Pulmonary artery endothelial cell (primary cell): ENCODE measurements at regions not wholly inside any gene's neighbourhood (a gene's known extent, or its start where the extent isn't known, plus 50 kb on each side); places are given as distances from the start of the nearest gene placed in this dataset.
"Not testable (repeated sequence)": the region's sequence is repeated elsewhere in the genome, so short reads cannot be mapped to it uniquely, and the experiment has no call there.

ENCODE experiments used
- DNase-seq: peaks from one replicate; pipeline ENCODE4 v3.0.0-alpha.2; 2011; ENCODE audit warnings: low read depth, low spot score

DNA sequence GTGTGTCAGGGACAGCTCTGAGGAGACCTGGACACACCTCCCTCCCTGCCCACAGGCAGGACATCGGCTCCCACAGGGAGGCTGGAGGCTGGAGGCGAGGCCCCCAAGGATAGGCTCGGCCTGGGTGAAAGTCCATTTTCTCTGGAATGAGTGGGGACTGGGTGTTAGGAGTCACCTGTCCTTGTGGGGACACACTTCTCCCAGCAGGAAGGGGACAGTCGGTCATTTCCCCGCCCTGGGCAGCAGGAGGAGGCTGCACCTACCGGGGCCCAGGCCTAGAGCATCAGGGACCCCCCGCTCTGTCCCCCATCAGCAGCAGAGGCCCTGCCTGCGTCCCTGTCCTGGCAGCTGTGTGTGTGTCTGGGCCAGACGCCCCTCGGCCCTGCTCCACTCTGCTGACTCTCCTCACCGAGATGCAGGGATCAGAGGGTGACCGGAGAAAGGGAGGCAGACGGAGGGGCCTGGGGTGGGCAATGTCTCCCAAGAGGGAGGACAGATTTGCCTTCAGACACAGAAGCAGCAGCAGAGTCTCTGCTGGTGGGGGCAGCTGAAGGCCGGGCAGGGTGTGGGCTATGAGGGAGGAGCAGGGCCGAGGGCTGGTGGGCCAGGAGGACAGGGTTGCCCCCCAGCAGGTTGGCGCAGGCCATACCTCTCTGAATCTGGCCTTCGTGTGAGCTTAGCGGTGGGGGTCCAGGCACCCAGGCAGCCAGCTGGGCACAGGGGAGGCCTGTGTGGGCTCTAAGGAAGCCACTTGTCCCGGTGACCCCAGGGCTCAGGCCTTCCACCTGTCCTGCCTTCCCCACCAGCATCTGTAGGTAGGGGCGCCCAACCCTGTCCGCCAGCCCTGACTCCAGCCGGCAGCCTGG lies 125.7 kb upstream of the NKX1-1 start:
- DNase-seq, result no peak

DNA sequence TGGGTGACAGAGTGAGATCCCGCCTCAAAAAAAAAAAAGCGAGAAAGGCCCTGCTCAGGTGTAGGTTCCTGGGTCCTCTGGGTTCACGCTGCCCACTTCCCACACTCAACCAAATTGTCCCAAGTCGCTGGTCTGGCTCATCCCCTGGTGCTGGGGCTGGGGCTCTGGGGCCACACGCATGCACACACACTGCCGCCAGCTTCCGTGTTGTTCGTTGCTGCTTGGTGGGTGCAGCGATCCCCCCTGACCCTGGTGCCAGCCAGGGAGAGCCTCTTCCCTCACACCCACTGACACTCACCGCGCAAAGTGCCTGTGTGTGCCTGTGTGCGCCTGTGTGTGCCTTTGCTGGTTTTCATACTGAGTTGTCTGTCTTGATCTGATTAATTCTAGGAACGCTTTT lies 124.1 kb upstream of the NKX1-1 start:
- DNase-seq, result no peak

- no peak for DNase-seq
These were observed 118.5 kb upstream of the NKX1-1 start for GRCh38 chr4:1524761-1525160.

DNA sequence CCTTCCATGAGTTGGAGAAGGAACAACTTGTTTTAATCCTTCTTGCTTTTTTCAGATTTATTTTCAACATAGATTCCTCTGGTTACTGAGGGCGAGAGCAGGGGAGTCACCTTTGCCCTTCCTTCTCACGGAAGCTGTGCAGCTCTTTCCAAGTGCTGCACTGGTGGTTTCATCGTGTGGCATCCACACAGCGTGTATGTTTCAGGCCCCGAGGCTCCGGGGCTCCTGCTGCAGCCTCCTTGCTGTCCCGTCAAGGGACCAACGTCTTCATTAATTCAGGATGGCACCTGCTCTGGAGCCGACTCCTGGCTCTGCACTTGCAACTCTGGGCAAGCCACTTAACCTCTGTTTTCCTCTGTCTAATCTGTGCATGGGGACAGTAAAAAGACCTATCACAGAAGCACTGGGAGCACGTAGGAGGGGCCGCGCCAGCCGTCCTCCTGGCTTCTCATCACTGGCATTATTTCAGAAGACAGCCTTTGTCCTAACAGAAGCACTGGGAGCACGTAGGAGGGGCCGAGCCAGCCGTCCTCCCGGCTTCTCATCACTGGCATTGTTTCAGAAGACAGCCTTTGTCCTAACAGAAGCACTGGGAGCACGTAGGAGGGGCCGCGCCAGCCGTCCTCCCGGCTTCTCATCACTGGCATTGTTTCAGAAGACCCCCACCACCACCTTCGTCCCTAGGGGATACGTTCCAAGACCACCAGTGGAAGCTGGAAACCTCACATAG lies 117.8 kb upstream of the NKX1-1 start:
- no peak for DNase-seq

GRCh38 chr4:1523506-1523905 lies 117.3 kb upstream of the NKX1-1 start:
- DNase-seq, result no peak

DNA sequence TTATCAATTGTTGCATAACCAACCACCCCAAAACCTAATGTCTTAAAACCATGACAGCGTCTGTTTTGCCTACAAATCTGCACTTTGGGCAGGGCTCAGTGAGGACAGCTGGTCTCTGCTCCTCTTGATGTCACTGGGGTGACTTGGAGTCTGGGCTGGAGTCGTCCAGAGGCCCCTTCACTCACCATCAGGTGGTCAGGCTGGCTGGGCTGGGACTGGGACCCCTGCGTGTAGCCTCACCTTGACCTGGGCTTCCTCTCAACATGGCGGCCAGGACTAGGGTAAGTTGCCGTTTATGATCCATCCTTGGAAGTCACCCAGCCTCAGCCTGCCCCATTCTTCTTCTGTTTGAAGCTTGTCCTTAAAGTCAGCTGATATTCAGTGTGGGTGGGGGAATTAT lies 116.8 kb upstream of the NKX1-1 start:
- DNase-seq, result no peak

DNA sequence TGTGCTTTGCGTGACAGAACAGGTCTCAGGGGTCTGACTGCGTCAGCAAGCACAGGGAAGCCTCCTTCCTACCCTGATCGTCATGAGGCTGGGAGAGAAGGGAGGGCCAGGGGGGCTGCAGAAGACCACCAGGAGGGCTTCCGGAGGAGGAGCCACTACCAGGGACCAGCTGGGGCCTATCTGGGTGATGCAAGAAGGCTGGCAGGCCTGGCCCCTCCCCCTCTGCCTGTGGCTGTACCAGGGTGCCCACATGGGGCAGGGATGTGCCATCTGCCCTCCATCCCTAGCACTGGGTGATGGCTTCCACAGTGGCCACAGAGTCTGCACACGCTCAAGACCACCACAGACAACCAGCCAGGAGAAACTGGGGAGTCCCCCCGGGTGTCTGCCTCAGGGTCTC lies 116.4 kb upstream of the NKX1-1 start:
- no peak for DNase-seq

GRCh38 chr4:1521821-1522361 lies 115.6 kb upstream of the NKX1-1 start:
- no peak for DNase-seq

DNA sequence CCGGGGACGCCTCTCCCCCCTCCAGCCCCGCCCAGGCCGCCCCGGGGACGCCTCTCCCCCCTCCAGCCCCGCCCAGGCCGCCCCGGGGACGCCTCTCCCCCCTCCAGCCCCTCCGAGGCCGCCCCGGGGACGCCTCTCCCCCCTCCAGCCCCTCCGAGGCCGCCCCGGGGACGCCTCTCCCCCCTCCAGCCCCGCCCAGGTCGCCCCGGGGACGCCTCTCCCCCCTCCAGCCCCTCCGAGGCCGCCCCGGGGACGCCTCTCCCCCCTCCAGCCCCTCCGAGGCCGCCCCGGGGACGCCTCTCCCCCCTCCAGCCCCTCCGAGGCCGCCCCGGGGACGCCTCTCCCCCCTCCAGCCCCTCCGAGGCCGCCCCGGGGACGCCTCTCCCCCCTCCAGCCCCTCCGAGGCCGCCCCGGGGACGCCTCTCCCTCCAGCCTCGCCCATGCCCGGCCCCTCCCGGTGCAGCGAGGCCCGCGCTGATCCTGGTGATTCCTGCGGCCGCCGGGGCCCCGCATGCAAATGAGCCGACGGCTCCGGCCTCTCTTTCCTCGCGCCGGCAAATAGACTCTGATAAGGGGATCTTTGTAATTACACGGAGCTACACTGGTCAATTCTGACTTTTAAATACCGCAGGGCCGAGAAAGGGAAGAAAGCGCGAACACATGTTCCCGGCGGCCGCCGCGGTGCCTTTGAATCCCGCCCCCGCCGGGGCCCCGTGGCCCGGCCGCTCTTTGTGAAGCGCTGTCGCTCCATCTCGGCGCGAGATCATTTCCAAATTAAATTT lies 114.7 kb upstream of the NKX1-1 start:
- DNase-seq, result not testable (repeated sequence)

DNA sequence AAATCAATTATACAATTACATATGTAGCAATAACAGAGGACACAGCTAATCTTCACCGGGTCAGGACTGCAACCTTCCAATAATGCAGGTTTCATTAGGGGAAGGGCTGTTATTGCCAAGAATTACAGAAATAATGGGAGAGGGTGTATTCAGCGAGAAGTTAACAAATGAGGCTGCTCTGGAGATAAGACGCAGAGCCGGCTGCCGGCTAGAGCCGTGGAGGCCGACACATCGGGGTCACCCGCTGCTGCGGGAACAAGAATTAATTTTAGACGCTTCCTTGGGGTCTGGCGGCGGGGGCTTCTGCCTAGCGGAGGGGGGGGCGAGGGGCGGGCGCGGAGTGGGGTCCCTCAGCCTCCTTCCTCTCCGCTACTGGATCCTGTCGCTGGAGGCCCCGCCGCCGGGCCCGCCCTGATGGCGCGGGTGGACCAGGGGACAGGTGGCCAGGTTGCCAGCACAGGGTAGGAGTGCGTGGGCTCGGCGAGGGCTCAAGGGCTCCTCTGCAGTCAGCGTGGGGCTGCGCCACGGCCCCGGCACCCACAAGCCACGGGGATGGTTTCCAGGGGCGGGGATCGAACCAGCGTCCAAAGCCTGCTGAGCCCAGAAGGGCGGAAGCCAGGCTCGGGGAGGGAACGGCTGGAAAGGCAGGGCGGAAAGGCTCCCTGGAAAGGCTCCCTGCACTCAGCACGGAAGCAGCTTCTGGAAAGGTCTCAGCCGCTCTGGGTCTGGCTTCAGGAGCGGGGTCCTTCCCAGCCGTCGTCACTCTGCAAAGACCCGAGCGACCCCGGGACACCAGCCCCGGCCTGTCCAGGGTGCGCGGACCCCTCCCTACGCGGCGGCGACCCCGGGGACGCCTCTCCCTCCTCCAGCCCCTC lies 113.8 kb upstream of the NKX1-1 start:
- no peak for DNase-seq

DNA sequence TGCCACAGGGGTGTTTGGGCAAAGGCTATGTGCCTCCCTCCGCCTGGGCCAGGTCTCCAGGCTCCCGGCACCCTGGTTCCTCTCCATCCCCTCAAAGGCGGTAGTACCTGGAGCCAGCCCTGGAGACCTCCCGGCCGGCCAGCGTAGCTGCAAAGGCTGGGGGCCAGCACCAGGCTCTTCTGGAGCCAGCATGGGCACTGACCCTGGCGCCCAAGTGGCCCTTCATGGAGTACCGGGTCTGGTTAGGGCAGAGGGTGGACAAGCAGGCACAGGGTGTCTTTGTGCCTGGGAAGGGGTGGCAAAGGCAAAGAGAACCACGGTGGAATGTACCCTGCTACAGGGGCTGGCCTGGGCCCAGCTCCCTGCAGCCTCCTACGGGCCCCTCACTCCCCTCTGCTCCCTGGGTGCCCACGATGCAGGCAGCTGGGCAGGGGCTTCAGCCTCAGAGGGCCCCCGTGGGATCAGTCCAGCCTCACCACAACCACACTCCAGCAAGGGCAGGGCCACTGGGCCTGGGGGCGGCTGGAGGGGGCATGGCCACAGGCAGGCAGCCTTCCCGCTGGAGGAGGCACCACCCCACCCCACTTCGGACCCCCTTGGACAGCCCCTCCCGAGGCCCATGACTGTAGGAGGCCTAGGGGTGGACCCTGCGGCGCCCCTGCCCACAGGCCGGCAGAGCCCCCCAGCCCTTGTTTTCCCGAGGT lies 112.9 kb upstream of the NKX1-1 start:
- DNase-seq, result no peak

DNA sequence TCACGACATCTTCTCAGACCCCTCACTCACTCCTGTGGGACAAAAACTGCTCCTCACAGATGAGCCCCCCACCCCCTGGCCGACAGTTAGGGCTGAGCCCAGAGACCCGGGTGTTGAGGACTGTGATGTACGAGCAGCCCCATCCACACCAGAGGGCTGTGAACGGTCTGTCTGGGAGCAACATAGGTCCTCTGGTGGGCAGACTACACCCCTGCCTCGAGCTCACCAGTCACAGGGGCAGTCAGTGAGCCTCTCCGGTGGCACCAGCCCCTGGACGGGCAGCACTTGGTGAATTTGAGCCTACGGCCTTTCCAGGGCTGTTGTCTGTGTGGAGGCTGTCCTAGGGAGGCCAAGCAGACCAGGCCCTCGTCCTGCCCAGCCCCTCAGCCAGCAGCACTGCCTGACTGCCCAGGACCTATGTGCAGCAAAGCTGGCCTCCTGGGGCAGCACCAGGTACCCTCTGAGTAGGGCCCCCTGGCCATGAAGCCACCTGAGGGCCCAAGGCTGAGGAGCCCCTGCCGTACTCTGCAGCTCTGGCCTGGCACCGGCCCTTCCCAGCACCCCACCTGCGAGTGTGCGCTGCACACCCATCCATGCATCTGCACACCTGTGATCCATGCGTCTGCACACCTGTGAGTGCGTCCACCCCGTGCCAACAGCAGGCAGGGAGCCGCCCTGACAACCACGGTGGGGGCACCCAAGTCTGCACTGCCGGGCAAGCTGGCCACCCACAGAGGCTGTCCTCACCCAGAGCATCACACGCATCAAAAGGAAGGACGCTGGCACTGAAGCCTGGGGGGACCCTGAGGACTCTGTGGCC lies 111.6 kb upstream of the NKX1-1 start:
- no peak for DNase-seq

GRCh38 chr4:1516881-1517480 lies 110.7 kb upstream of the NKX1-1 start:
- DNase-seq, result no peak

GRCh38 chr4:1516261-1516660 lies 110.0 kb upstream of the NKX1-1 start:
- no peak for DNase-seq

DNA sequence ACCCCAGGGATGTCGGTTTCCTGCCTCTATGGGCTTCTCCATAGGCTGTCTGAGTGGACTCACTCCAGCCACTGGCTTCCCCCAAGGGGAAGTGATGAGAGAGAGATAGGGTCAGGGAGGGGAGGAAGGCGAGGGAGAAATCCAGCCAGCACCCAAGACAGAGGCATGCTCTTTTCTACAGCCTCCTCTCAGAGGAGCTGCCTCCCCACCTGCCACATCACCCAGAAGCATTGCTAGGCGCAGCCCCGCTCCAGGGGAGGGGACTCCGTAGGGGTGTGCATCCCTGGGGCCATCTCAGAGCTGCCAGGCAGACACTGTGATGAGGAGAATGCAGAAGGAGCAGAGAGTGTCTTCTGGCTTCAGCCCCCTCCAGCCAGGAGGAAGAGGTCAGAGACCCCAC lies 109.5 kb upstream of the NKX1-1 start:
- no peak for DNase-seq

GRCh38 chr4:1515156-1515555 lies 108.9 kb upstream of the NKX1-1 start:
- no peak for DNase-seq

GRCh38 chr4:1514612-1515011 lies 108.4 kb upstream of the NKX1-1 start:
- no peak for DNase-seq

DNA sequence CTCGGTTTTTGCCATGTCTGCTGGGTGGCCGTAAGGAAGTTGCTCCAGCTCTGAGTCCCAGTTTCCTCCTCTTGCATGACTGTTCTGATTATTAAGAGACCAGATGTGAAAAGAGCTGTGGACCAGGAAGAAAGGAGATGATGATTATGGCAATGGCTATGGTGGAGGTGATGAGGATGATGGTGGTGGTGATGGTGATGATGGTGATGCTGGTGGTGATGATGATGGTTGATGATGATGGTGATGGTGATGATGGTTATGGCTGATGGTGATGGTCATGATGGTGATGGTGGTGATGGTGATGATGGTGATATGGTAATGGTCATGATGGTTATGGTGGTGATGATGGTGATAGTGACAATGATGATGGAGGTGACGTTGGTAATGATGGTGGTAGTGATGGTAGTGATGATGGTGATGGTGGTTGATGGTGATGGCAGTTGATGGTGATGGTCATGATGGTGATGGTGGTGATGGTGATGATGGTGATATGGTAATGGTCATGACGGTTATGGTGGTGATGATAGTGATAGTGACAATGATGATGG lies 107.8 kb upstream of the NKX1-1 start:
- DNase-seq, result no peak
